22Rv1 (cell line): ENCODE measurements at regions not wholly inside any gene's neighbourhood (a gene's known extent, or its start where the extent isn't known, plus 50 kb on each side); places are given as distances from the start of the nearest gene placed in this dataset.
"Not testable (repeated sequence)": the region's sequence is repeated elsewhere in the genome, so short reads cannot be mapped to it uniquely, and the experiment has no call there.

Experiments used
- ZFX ChIP-seq: fragments of 450-650 bp; IDR thresholded peaks from 2 replicates; pipeline ENCODE4 v1.6.1; 2017; ENCODE audit warnings: antibody characterized with exemption, borderline replicate concordance
- TF ChIP-seq, protein P1 (sequence below): fragments of 450-650 bp; IDR thresholded peaks from 2 replicates; pipeline ENCODE4 v1.5.1; 2017; ENCODE audit warnings: mild to moderate bottlenecking

DNA sequence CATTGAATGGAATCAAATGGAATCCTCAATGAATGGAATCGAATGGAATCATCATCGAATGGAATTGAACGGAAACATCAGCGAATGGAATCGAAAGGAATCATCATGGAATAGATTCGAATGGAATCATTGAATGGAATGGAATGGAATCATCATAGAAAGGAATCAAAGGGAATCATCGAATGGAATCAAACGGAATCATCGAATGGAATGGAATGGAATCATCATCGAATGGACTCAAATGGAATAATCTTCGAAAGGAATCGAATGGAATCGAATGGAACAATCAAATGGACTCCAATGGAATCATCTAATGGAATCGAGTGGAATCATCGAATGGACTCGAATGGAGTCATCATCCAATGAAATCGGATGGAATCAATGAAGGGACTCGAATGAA is 222.6 kb downstream of the SHCBP1 start:
- TF ChIP-seq, protein P1, sequence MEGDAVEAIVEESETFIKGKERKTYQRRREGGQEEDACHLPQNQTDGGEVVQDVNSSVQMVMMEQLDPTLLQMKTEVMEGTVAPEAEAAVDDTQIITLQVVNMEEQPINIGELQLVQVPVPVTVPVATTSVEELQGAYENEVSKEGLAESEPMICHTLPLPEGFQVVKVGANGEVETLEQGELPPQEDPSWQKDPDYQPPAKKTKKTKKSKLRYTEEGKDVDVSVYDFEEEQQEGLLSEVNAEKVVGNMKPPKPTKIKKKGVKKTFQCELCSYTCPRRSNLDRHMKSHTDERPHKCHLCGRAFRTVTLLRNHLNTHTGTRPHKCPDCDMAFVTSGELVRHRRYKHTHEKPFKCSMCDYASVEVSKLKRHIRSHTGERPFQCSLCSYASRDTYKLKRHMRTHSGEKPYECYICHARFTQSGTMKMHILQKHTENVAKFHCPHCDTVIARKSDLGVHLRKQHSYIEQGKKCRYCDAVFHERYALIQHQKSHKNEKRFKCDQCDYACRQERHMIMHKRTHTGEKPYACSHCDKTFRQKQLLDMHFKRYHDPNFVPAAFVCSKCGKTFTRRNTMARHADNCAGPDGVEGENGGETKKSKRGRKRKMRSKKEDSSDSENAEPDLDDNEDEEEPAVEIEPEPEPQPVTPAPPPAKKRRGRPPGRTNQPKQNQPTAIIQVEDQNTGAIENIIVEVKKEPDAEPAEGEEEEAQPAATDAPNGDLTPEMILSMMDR, result not testable (repeated sequence)
- TF ChIP-seq ZFX, result not testable (repeated sequence)
